ENCODE measurements at regions not wholly inside any gene's neighbourhood (a gene's known extent, or its start where the extent isn't known, plus 50 kb on each side); places are given as distances from the start of the nearest gene placed in this dataset.

DNA sequence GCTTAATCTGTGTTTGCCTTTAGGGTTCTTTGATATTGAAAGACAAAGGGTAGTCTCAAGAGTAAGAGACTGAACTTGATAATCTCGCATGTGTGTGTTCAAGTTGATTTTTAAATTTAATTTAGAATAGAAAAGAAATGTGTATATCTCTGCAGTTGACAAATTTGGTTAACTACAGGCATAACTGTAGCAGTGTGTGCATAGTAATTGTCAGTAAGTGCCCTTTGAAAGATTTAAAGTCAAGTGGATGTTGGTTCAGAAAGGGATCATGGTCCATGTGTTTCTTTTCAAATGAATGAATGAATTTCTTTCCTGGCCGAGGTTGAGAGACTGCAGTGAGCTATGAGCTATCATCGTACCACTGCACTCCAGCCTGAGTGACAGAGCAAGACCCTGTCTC is 49.9 kb upstream of the DYRK2 start:
- TF ChIP-seq CEBPB (IDR thresholded peaks at IDR 0.05) (no peak), NFIC (IDR thresholded peaks at IDR 0.05) (no peak), TEAD4 (IDR thresholded peaks at IDR 0.05) (no peak)

Measured in Ishikawa (cell line).